ENCODE measurements at regions not wholly inside any gene's neighbourhood (a gene's known extent, or its start where the extent isn't known, plus 50 kb on each side); places are given as distances from the start of the nearest gene placed in this dataset.

DNA sequence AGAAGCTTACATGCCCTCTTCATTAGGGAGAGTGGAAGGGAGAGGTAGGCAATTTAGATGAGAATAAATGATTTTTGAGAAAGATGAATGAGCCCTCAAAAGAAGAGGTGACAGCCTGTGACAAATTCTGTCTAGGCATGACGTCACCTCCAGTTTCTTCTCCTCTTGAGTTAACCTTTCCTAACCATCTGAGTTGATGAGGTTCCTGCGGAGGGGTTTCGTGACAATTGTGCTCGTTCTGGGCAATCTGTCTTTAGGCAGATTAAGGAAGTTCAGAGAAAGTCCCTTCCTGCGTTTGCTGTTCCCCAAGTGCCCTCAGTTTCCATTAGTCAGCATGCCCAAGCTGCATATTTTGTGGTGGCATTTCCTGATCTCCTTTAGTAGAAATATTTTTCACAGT is 640.2 kb upstream of the SYT4 start:
- Mint-ChIP-seq H3K4me3 (ENCODE audit: unreplicated experiment) (no peak overlapping the region), H3K27ac (ENCODE audit: low read depth, unreplicated experiment) (no peak overlapping the region), H3K9me3 (ENCODE audit: unreplicated experiment) (no peaks in the 10 kb centered on the region), H3K4me1 (ENCODE audit: insufficient read depth, unreplicated experiment) (peaks cover 6% of the 10 kb centered on the region), H3K27me3 (ENCODE audit: insufficient read depth, unreplicated experiment) (peaks cover 13% of the 10 kb centered on the region), H3K36me3 (ENCODE audit: insufficient read depth, unreplicated experiment) (no peaks in the 10 kb centered on the region)
- ChIA-PET CTCF (no interaction called here), POLR2A (no interaction called here)
- TF ChIP-seq, protein P1, sequence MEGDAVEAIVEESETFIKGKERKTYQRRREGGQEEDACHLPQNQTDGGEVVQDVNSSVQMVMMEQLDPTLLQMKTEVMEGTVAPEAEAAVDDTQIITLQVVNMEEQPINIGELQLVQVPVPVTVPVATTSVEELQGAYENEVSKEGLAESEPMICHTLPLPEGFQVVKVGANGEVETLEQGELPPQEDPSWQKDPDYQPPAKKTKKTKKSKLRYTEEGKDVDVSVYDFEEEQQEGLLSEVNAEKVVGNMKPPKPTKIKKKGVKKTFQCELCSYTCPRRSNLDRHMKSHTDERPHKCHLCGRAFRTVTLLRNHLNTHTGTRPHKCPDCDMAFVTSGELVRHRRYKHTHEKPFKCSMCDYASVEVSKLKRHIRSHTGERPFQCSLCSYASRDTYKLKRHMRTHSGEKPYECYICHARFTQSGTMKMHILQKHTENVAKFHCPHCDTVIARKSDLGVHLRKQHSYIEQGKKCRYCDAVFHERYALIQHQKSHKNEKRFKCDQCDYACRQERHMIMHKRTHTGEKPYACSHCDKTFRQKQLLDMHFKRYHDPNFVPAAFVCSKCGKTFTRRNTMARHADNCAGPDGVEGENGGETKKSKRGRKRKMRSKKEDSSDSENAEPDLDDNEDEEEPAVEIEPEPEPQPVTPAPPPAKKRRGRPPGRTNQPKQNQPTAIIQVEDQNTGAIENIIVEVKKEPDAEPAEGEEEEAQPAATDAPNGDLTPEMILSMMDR (IDR thresholded peaks at IDR 0.05; ENCODE audit: unreplicated experiment): no peak
- intact Hi-C loops (cut with micrococcal nuclease): no loop called here
- no peak for DNase-seq (ENCODE audit: unreplicated experiment)
- BruUV-seq (replicated peaks): no TSS peak

DNA sequence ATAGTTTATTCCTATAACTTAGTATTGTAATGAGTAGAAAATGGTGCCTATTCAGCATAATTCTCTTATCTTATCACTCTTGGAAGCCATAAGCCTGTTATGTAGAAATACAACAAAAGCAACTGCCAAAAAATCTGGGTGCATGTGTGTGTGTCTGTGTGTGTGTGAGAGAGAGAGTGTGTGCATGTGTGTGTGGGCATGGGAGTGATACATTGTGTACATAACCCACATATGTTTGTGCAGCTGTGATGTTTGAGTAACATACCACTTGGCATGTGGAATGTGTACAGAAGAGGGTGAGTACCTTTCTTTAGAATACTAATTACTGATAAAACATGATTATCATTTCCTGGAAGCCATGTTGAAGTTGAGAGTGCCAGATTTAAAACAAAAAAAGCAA is 642.3 kb upstream of the SYT4 start:
- H3K4me3 Mint-ChIP-seq (ENCODE audit: unreplicated experiment): no peak overlapping the region
- peaks cover 6% of the 10 kb centered on the region for H3K4me1 Mint-ChIP-seq (ENCODE audit: insufficient read depth, unreplicated experiment)
- H3K9me3 Mint-ChIP-seq (ENCODE audit: unreplicated experiment): no peaks in the 10 kb centered on the region
- H3K27ac Mint-ChIP-seq (ENCODE audit: low read depth, unreplicated experiment): no peak overlapping the region
- intact Hi-C loops (cut with micrococcal nuclease): no loop called here
- TF ChIP-seq, protein P1 (IDR thresholded peaks at IDR 0.05; ENCODE audit: unreplicated experiment): no peak
- POLR2A ChIA-PET: interaction anchor here (0.6 kb wide), 1 partner anchor 15 kb away, joined by 3 read pairs; no protein-coding TSS in a partner anchor
- CTCF ChIA-PET: interaction anchor here (0.7 kb wide), 1 partner anchor 9 kb away, joined by 4 read pairs; no protein-coding TSS in a partner anchor
- no TSS peak for BruUV-seq (replicated peaks)
- no peaks in the 10 kb centered on the region for H3K36me3 Mint-ChIP-seq (ENCODE audit: insufficient read depth, unreplicated experiment)
- H3K27me3 Mint-ChIP-seq (ENCODE audit: insufficient read depth, unreplicated experiment): peaks cover 16% of the 10 kb centered on the region
- no peak for DNase-seq (ENCODE audit: unreplicated experiment)

DNA sequence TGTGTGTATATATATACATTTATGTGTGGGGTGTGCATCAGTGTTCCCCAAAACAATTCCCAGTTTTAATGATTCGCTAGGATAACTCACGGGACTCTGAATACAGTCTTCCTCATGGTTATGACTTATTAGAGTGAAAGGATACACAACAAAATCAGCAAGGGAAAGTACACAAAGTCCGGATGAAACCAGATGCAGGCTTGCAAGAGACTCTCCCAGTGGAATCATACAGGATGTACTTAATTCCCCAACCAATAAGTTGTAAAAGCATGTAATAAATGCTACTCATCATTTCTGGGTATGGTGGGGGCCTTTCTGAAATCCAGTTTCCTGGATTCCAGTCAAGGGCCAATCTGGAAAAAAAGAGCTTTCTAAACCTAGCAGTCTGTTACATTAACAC is 654.1 kb upstream of the SYT4 start:
- CTCF ChIA-PET: no interaction called here
- POLR2A ChIA-PET: no interaction called here
- no peak overlapping the region for H3K27ac Mint-ChIP-seq (ENCODE audit: low read depth, unreplicated experiment)
- H3K27me3 Mint-ChIP-seq (ENCODE audit: insufficient read depth, unreplicated experiment): no peaks in the 10 kb centered on the region
- DNase-seq (ENCODE audit: unreplicated experiment): no peak
- H3K4me3 Mint-ChIP-seq (ENCODE audit: unreplicated experiment): no peak overlapping the region
- intact Hi-C loops (cut with micrococcal nuclease): no loop called here
- TF ChIP-seq, protein P1 (IDR thresholded peaks at IDR 0.05; ENCODE audit: unreplicated experiment): no peak
- H3K4me1 Mint-ChIP-seq (ENCODE audit: insufficient read depth, unreplicated experiment): no peaks in the 10 kb centered on the region
- H3K9me3 Mint-ChIP-seq (ENCODE audit: unreplicated experiment): no peaks in the 10 kb centered on the region
- BruUV-seq (replicated peaks): no TSS peak
- no peaks in the 10 kb centered on the region for H3K36me3 Mint-ChIP-seq (ENCODE audit: insufficient read depth, unreplicated experiment)

DNA sequence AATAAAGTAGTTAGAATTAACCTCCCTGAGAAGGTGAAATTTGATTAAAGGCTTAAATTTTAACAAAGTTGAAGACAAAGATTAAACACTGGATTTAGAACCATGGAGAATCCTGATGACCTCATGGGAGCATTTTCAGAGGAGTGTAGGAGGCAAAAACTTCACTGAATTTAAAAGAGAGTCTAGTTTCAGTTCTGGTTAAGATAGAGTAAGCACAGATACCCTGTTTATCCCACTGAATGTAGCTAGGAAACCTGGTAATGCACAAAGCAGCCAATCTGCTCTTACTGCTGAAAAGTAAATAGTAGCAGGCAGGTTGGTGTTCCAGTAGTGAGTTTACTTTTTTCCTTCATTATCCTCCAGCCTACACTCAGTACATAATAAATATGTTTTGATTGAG is 654.9 kb upstream of the SYT4 start:
- no peaks in the 10 kb centered on the region for H3K36me3 Mint-ChIP-seq (ENCODE audit: insufficient read depth, unreplicated experiment)
- DNase-seq (ENCODE audit: unreplicated experiment): no peak
- no peaks in the 10 kb centered on the region for H3K4me1 Mint-ChIP-seq (ENCODE audit: insufficient read depth, unreplicated experiment)
- H3K27me3 Mint-ChIP-seq (ENCODE audit: insufficient read depth, unreplicated experiment): no peaks in the 10 kb centered on the region
- TF ChIP-seq, protein P1 (IDR thresholded peaks at IDR 0.05; ENCODE audit: unreplicated experiment): no peak
- no peak overlapping the region for H3K4me3 Mint-ChIP-seq (ENCODE audit: unreplicated experiment)
- CTCF ChIA-PET: interaction anchor here (0.6 kb wide), 1 partner anchor 175 kb away, joined by 4 read pairs; no protein-coding TSS in a partner anchor
- POLR2A ChIA-PET: no interaction called here
- BruUV-seq (replicated peaks): no TSS peak
- intact Hi-C loops (cut with micrococcal nuclease): no loop called here
- H3K27ac Mint-ChIP-seq (ENCODE audit: low read depth, unreplicated experiment): no peak overlapping the region
- no peaks in the 10 kb centered on the region for H3K9me3 Mint-ChIP-seq (ENCODE audit: unreplicated experiment)
